HG03139 (cell line): ENCODE measurements at regions not wholly inside any gene's neighbourhood (a gene's known extent, or its start where the extent isn't known, plus 50 kb on each side); places are given as distances from the start of the nearest gene placed in this dataset.

ENCODE experiments used
- ATAC-seq: cut with Tn5 transposase; IDR thresholded peaks from one replicate; pipeline ENCODE4 v1.9.1; 2021; ENCODE audit not compliant: unreplicated experiment

DNA sequence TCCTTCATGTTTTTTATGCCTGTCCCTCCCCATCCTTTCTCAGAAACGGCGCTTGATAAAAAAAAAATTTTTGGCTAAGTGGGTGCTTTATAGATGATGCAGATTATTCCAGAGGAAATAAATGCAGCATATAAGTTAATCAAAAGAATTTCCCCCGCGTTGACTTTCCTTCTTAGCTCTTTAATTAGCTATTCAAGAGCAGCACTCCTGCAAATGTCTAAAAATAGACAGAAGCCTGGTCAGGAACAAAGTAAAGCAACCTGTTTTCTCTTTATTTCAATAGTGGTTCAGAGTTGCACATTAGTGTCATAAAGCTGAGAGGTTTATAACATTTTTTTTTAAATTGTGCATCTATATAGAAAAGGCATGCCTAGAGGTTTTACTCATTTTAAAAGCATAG, 439.5 kb upstream of the LRRC7 start:
- no peak for ATAC-seq

DNA sequence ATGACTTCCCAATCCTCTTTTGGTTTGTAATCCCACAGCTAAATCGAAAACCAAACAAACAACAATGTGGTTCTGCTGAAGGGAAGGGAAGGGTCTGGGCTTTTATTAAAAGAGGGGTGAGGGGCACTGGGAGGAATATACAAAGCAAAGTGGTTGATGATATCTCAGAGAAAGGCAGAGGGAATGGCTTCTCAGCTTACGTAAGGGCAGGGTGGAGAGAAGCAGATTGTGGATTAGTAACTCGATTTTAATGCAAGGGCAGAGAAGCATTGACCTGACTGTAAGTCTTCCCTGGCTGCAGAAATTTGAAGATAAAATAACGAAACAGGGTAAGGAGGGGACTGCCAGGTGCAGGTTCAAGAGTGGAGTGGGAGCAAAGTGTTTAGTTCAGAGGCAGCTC, 438.2 kb upstream of the LRRC7 start:
- ATAC-seq = no peak

DNA sequence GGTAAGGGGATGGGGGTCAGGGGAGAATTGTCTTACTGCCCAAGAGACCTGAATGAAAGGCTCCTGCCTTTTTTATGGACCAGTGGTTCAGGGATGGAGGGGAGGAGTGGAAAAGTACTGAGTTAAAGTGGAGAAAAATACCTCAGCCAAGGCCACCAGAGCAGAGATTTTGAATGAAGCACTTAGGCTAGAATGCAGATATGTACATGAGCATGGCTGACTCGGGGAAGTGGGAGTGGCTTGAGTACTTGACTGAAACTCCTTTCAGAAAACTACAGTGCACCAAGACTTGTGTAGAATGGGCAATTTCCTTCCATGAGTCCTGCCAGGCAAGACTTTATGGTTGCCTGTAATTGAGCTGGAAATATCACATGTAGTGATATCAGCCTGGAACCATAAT, 429.6 kb upstream of the LRRC7 start:
- no peak for ATAC-seq

DNA sequence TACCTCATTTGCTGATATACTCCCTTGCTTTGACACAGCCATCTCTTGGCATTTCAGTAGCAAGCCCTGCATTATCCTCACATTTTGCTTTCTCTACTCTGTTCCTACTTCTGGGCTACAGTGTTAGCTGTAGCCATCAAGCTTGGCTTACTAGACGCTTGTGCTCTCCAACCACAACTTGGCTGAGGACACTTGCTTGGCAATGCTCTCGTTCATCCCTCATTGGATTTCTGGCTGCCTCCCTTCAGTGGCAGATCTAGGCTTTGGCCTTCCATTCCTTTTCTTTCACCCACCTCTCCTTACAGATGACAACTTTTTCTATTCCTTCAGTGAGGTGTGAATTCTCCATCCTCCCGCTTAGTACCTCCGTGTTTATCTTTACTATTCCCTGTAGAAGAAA, 428.7 kb upstream of the LRRC7 start:
- ATAC-seq = no peak

DNA sequence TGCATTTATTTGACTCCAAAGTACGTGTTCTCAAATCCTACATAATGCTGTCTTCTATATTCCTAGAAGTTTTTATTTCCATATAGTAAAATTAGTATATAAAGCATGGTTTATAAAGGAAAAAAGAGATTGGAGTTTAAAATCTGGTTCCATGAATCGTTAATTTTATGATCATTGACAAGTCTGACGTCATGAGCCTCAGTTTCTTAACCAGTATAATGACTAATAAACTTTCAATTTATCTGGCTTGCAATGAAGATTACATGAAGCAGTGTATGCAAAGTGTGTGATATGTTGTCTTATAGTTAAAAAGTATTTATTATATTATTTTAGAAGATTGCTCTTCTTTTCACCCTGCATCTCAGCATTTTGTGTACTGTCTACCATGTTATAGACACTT, 421.4 kb upstream of the LRRC7 start:
- no peak for ATAC-seq

DNA sequence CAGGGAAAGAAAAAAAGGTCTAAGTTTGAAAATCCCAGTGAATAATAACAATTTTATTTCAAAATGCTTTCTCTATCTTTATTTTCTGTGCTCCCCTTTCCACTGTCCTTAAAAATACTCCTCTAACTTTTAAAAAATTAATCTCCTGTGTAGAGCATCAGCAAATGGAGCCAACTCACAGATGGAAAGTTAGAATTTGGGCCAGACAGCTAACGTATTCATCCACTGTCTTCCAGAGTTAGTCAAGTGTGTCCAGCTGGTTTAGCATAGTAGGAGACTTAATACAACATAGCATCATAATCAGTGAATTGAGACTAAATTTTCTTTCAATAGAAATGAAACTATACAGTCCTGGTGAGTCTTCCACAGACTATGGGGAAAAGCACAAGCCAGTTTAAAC, 419.0 kb upstream of the LRRC7 start:
- ATAC-seq = no peak

DNA sequence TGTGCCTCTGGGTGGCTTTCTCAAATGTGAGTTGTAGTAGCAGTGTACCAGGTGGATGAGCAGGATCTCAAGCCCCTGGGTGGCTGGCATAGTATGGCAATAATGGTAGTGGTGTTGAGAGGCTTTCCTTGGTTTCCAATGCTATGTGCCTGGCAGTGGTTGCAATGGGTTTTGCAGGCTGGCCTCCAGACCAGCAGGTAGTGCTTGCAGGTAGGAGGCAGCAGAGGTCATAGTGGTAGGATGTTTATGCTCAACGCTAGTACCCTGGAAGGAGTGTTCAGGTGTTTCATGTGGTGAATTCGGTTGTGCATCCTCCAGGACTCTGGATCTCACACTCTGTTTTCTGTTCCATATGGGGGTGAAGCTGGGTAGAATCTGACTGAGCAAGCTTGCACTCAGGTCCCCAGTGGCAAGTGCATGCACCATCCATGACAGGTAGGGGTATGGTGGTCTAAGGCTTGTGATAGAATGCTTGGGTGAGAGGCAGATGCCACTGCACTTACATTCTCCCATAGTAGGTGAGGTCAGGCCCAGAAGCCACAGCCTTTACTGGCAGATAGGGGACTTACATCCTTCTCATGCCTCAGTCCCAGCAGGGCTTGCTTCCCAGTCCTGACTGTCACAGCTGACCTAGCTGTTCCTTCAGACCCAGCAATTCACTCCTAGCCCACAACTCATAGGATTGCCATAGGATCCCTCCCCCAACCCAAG, 410.5 kb upstream of the LRRC7 start:
- ATAC-seq = no peak

DNA sequence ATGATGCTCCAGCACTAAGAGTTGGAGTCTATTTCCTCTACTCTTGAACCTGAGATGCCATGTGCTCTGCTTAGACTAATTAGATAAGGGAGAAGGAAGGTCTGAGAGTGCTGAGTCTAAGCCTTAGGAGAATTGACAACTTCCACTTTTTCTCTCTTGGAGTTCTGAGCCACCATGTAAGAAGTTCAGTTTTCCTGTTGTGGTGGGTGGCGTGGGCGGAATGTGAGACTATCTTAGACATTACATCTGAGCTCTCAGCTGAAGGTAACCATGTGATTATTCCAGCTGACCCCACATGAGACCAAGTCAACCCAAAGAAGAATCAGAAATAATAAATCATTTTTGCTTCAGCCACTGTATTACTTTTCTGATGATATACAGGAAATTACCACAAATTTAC, 404.5 kb upstream of the LRRC7 start:
- no peak for ATAC-seq

DNA sequence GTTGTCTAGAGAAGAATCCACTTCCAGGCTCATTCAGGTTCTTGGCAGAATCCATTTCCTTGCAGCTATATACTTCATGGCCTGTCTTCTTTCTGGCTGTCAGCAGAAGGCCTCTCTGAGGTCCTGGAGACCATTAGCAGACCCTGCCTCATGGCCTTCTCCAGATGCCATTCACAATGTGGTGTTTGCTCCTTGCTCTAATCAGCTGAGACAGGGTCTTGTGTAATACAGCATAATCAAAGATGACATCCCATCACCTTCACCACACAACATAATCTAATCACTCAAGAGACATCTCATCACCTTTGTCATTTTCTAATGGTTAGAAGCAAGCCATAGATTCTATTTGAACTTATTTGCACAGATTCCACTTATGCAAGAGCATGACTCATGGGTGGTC, 403.9 kb upstream of the LRRC7 start:
- no peak for ATAC-seq

DNA sequence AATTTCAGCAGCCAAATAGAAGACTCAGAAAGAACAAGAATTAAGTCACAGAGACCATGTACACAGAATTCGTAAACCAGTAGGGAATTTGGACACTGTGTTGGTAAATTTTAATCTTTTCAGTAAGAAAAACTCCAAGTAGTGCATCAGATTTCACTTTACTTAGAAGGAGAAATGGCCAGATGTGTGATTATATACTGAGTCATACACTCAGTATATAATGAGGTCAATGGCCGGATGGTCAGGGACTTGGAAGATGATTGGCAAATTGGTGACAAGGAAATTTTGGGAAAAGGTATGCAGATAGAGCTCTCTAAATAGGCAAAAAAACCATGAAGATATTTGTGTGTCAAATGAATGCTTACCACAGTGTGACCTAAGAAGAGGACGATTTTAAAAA, 399.8 kb upstream of the LRRC7 start:
- ATAC-seq = no peak

DNA sequence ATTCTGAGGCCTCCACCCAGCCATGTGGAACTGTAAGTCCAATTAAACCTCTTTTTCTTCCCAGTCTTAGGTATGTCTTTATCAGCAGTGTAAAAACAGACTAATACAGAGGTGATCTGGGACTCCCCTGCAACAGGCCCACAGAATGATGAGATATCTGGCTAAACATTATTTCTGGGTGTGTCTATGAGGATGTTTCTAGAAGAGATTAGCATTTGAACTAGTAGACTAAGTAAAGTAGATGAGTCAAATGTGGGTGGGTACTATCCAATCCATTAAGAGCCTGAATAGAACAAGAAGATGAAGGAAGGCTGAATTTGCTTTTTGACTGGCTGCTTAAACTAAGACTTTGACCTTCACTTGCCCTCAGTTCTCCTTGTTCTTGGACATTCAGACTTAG, 396.5 kb upstream of the LRRC7 start:
- no peak for ATAC-seq

DNA sequence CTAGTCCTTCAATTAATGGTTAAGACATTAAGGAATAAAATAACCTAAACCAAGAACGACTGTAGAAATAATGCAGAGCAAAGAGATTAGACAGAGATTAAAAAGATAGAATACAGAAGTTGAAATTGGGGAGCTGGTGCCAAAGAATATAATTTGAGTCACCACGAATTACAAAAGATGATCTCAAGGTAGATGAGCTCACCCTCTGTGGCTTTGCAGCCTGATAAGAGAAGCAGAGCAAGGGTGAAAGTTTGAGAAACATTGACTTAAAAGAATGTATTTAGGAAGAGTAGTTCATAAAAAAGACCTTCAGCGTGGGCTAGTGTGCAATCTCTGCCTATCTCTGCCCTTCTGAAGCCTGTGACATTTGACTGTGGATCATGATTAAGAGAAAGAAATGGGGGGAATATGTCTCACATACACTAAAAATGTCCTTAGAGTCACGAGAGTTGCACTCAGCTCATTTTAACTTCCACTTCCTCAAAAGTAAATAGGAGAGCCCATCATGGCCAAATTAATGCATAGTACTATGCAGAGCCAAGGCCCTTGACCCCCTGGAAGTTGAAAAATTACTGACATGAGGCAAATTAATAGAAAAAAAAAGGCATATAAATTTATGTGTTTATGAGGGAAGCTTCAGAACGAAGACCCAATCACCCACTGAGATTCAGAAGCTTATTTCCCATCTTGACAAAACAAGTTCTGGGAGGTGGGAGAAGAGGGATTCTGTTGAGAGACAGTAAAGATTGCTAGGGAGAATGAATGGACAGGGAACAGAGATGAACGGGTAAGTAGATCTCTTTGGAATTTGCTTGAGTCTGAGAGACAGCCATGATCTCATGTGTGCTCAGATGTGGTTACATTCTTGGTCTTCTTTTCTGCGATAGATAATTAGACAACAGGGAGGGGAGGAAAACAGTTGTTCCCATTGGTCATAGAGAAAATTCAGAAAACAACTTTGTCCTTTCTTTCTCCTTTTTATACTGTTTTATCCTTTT, 395.4 kb upstream of the LRRC7 start:
- ATAC-seq = no peak

DNA sequence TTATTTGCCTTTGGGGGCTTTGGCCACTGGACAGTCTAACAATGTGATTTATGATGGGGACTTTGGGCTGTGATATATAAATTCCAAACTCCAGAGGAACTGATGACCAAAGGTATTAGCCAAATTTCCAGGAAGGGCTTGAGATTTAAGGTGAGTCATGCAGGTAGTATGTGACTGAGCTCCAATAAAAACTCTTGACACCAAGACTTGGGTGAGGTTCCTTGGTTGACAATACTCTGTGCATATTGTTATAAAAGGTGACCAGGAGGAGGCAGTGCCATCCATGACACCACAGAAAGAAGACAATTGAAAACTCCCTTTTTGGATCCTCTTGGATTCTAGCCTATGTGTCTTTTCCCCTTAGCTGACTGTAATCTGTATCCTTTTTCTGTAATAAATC, 392.7 kb upstream of the LRRC7 start:
- ATAC-seq = no peak

DNA sequence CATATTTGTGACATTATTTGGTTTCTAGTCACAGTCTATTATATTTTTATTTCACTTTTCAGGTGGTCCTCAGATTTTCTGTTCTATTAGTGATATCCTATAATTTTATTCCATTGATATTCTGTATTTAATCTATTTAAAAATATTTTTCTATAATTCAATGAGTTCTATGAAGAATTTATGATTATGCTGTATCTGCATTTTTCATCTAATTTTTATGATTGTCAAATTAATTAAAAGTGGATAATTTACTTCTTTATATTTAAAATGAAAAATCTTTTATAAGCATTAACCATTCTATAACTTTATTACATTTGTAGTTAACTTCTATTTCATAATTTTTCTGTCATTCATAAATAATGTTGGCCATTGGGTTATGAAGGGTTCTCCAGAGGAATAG, 387.4 kb upstream of the LRRC7 start:
- no peak for ATAC-seq

DNA sequence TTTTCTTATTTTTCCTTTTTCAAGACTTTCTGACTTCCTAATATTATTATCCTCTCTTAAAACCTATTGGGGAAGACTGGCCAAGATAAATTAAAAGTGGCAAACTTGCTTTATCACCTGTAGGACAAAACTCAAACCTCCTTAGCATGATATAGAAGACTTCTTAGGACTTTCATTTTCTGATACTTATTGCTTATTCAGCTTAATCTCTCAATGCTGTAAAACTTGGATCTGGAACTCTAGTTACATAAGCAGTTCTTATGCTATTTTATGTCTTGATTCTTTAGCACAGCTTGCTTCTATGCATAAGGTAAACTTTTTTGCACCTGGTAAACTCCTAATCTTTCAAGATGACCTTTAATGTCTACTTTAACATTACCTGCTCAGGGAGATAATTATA, 382.3 kb upstream of the LRRC7 start:
- no peak for ATAC-seq

DNA sequence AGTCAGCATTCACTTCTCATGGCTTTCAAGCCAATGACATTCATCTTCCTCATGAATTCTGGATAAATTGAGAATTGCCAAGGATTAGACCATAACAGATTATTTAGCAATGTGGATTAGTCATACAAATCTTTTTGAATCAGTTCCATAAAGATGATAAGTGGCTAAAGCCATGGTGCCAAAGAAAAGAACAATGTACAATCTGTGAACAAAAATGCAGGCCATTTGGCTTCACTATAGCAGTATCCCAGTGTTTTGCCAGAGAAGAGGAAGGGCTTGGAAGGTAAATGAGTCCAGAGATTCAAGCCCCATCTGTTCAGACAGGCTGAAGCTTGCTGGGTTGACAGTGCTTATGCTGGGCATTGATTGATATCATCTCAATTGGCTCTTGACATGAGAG, 376.4 kb upstream of the LRRC7 start:
- no peak for ATAC-seq

DNA sequence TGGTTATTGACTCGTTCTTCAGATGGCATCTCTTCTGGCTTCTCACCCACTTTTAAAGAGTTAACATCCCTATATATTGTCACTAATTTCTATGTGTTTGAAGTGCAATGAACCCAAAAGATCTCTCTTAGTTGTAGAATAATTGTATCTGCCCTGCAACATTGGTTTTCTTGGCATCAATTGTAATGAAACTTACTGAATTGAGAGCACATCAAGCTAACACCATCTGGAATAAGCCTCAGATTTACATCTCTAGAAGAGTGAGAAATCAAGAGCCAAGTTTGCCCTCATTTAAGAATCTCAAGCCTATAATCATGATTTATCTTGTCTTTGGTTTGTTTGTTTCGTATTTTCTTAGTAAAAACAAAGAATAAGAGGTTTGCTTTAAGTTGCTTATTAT, 372.6 kb upstream of the LRRC7 start:
- ATAC-seq = no peak

DNA sequence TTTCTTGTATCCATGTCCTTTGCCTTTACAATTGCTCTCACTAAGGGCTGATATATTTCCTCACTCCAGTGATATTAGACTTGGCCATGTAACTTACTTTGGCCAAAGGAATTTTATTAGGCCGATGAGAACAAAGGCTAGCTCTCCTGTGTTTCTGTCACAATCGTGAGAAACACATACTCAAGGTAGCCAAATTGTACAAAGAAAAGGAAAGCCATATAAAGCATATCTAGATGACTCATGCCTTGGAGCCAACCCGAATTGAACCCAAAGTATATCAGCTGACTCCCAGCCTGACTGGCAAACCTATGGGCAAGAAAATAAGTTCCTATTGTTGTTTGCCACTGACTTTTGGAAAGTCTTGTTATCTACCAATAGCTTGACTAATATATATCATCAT, 371.7 kb upstream of the LRRC7 start:
- no peak for ATAC-seq

DNA sequence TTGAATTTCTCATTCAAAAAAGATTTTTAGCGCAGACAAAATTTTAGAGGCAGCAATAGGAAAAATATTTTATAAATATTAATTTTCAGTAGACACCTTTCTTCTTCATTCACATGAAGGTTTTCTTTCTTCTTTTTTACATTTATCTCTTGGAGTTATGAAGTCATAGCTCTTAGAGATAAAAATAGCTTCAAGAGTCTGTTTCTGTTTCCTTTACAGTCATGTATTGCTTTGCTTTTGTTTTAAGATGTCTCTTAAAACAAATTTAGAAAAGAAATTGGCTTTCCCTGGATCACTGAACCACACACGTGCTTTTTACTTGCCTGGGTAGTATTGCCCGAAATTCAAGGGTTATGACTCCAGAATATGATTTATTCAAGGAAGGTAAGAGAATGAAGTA, 369.9 kb upstream of the LRRC7 start:
- ATAC-seq = no peak

DNA sequence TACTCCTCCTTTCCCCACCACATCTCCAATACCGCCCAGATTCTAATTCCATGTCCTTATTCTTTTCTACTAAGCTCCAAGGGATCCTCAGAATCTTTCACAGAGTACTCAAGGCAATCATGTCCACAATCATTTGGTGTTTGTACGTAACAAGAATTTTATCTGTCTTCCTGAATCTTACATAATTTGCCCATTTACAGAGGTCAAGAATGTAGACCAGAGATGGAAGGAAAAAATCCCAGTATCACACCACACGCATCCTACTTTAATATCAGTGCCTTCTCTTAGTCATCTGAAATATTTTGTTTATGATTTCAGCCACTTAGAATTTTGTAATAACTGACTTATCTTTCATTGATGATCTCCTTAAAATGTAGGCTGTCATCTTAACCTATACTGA, 366.0 kb upstream of the LRRC7 start:
- no peak for ATAC-seq

DNA sequence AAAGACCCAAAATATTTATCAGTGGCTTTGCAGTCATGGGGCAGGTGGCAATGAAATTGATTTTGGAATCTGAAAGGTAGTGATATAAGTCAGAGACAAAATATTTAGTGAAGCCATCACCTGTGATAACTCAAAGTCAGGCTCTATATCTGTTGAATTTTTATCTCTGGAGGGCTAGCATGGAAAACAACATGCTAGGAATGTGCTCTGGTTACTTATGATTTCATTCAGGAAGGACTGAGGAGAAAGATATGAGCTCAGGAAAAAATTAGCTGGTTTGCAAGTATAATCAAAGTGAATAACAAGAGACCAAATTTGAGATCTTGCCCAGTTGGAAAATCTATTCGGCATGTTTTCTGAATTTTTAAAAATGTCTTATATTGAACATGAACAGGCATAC, 364.6 kb upstream of the LRRC7 start:
- no peak for ATAC-seq

DNA sequence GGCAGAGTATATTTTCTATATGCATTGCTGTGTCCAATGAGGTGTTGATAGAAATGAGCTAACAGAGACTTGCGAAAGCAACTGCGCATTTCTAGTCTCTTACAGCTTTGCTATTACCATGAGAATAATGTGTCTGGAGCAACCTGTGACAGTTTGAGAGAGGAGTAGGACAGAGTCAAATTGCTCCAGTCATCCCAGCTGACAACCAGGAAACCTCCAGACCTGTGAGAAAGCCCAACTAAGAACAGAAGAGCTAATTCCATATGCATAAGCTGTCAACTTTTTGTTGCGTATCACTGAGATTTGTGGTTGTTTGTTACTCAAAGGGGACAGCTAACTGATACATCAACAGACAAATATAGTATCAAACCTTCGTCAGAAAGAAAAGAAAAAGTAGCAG, 354.1 kb upstream of the LRRC7 start:
- ATAC-seq = no peak
